ENCODE measurements at regions not wholly inside any gene's neighbourhood (a gene's known extent, or its start where the extent isn't known, plus 50 kb on each side); places are given as distances from the start of the nearest gene placed in this dataset.
"Not testable (repeated sequence)": the region's sequence is repeated elsewhere in the genome, so short reads cannot be mapped to it uniquely, and the experiment has no call there.

- DNase-seq, result no peak
Observed at GRCh38 chr7:101744588-101744987, 72.8 kb upstream of the CUX1 start.

GRCh38 chr7:101746314-101746713 lies 71.1 kb upstream of the CUX1 start:
- no peak for DNase-seq

GRCh38 chr7:101747053-101747878 lies 70.2 kb upstream of the CUX1 start:
- no peak for DNase-seq

GRCh38 chr7:101747879-101748345 lies 69.5 kb upstream of the CUX1 start:
- DNase-seq, result no peak

- no peak for DNase-seq
Observed at GRCh38 chr7:101749891-101750290, 67.5 kb upstream of the CUX1 start.

GRCh38 chr7:101753316-101753715 lies 64.1 kb upstream of the CUX1 start:
- no peak for DNase-seq

GRCh38 chr7:101754424-101755159 lies 62.8 kb upstream of the CUX1 start:
- DNase-seq, result no peak

GRCh38 chr7:101757879-101758278 lies 59.5 kb upstream of the CUX1 start:
- DNase-seq, result no peak

GRCh38 chr7:101758519-101758918 lies 58.9 kb upstream of the CUX1 start:
- not testable (repeated sequence) for DNase-seq

GRCh38 chr7:101764221-101764620 lies 53.2 kb upstream of the CUX1 start:
- DNase-seq, result no peak

GRCh38 chr7:101767544-101767943 lies 49.9 kb upstream of the CUX1 start:
- DNase-seq, result no peak

Data from NCI-H1105 (cell line).